H9 (cell line): ENCODE measurements at regions not wholly inside any gene's neighbourhood (a gene's known extent, or its start where the extent isn't known, plus 50 kb on each side); places are given as distances from the start of the nearest gene placed in this dataset.

Source experiments
- DNase-seq: peaks from one replicate; pipeline ENCODE4 v3.0.0-alpha.2; 2017
- H2AFZ ChIP-seq: one replicate; pipeline ENCODE4 v1.6.1; 2013; ENCODE audit warnings: mild to moderate bottlenecking, low read length, control low read depth, moderate library complexity
- H2AK5ac ChIP-seq: 2 replicates; pipeline ENCODE4 v1.6.1; 2013; ENCODE audit warnings: low read length, control low read depth, mixed read lengths; ENCODE audit not compliant: insufficient read length
- H2BK120ac ChIP-seq: one replicate; pipeline ENCODE4 v1.6.1; 2013; ENCODE audit warnings: low read depth, mild to moderate bottlenecking, low read length, control low read depth, inconsistent platforms; ENCODE audit not compliant: poor library complexity, severe bottlenecking
- H2BK12ac ChIP-seq: 2 replicates; pipeline ENCODE4 v1.6.1; 2013; ENCODE audit warnings: low read length, control low read depth, mixed read lengths, low read depth; ENCODE audit not compliant: insufficient read length
- H2BK15ac ChIP-seq: 2 replicates; pipeline ENCODE4 v1.6.1; 2013; ENCODE audit warnings: low read depth, low read length, control low read depth
- H2BK20ac ChIP-seq: one replicate; pipeline ENCODE4 v1.6.1; 2013; ENCODE audit warnings: low read depth, mild to moderate bottlenecking, low read length, control low read depth, inconsistent platforms; ENCODE audit not compliant: poor library complexity, severe bottlenecking
- H2BK5ac ChIP-seq: 2 replicates; pipeline ENCODE4 v1.6.1; 2013; ENCODE audit warnings: low read length, control low read depth, mixed read lengths; ENCODE audit not compliant: insufficient read length
- H3K14ac ChIP-seq: 2 replicates; pipeline ENCODE4 v1.6.1; 2013; ENCODE audit warnings: low read length, control low read depth; ENCODE audit not compliant: insufficient read depth
- H3K18ac ChIP-seq: 2 replicates; pipeline ENCODE4 v1.6.1; 2013; ENCODE audit warnings: low read depth, mild to moderate bottlenecking, mixed read lengths, low read length, control low read depth; ENCODE audit not compliant: insufficient read length
- H3K23ac ChIP-seq: 2 replicates; pipeline ENCODE4 v1.6.1; 2013; ENCODE audit warnings: low read length, control low read depth, mixed read lengths, low read depth; ENCODE audit not compliant: insufficient read length
- H3K23me2 ChIP-seq: 2 replicates; pipeline ENCODE4 v1.6.1; 2013; ENCODE audit warnings: low read depth, mild to moderate bottlenecking, mixed read lengths, low read length, control low read depth; ENCODE audit not compliant: insufficient read length, poor library complexity, severe bottlenecking
- H3K27ac ChIP-seq: 2 replicates; pipeline ENCODE4 v1.5.1; 2013; ENCODE audit warnings: low read length, control low read depth, mixed read lengths, low read depth; ENCODE audit not compliant: insufficient read length
- H3K27me3 ChIP-seq: 2 replicates; pipeline ENCODE4 v1.6.1; 2013; ENCODE audit warnings: low read length, control low read depth, inconsistent platforms; ENCODE audit not compliant: insufficient read depth
- H3K4ac ChIP-seq: 2 replicates; pipeline ENCODE4 v1.6.1; 2013; ENCODE audit warnings: low read depth, mild to moderate bottlenecking, control low read depth, inconsistent platforms, low read length, moderate library complexity
- H3K4me1 ChIP-seq: 2 replicates; pipeline ENCODE4 v1.6.1; 2013; ENCODE audit warnings: low read length, control low read depth, inconsistent platforms; ENCODE audit not compliant: insufficient read depth
- H3K4me2 ChIP-seq: 2 replicates; pipeline ENCODE4 v1.6.1; 2013; ENCODE audit warnings: low read length, control low read depth, mixed read lengths; ENCODE audit not compliant: insufficient read length, insufficient read depth
- H3K56ac ChIP-seq: 2 replicates; pipeline ENCODE4 v1.6.1; 2013; ENCODE audit warnings: low read depth, mild to moderate bottlenecking, mixed read lengths, low read length, control low read depth; ENCODE audit not compliant: insufficient read length
- H3K79me1 ChIP-seq: 2 replicates; pipeline ENCODE4 v1.6.1; 2013; ENCODE audit warnings: low read depth, mild to moderate bottlenecking, moderate library complexity, low read length, control low read depth, inconsistent platforms; ENCODE audit not compliant: insufficient read depth, poor library complexity, severe bottlenecking
- H3K79me2 ChIP-seq: 2 replicates; pipeline ENCODE4 v1.6.1; 2013; ENCODE audit warnings: low read length, control low read depth, inconsistent platforms; ENCODE audit not compliant: insufficient read depth
- H3K9ac ChIP-seq: 2 replicates; pipeline ENCODE4 v1.6.1; 2013; ENCODE audit warnings: low read length, control low read depth, mixed read lengths; ENCODE audit not compliant: insufficient read length; ENCODE audit errors: extremely low read depth
- H3K9me3 ChIP-seq: one replicate; pipeline ENCODE4 v1.6.1; 2013; ENCODE audit warnings: low read depth, low read length, inconsistent platforms; ENCODE audit not compliant: control insufficient read depth
- H3T11ph ChIP-seq: one replicate; pipeline ENCODE4 v1.6.1; 2013; ENCODE audit warnings: mild to moderate bottlenecking, low read length, control low read depth, inconsistent platforms
- H4K20me1 ChIP-seq: one replicate; pipeline ENCODE4 v1.6.1; 2013; ENCODE audit not compliant: control insufficient read depth, insufficient read length, insufficient read depth
- H4K5ac ChIP-seq: 2 replicates; pipeline ENCODE4 v1.6.1; 2013; ENCODE audit warnings: low read depth, mild to moderate bottlenecking, mixed read lengths, low read length, control low read depth; ENCODE audit not compliant: insufficient read length
- H4K8ac ChIP-seq: replicated peaks from 2 replicates; pipeline ENCODE4 v1.6.1; 2013; ENCODE audit warnings: low read length, control low read depth, mixed read lengths, low read depth; ENCODE audit not compliant: insufficient read length
- H4K91ac ChIP-seq: 2 replicates; pipeline ENCODE4 v1.6.1; 2013; ENCODE audit warnings: low read depth, mild to moderate bottlenecking, moderate library complexity, mixed read lengths, low read length, control low read depth; ENCODE audit not compliant: insufficient read length
- H3K27ac Mint-ChIP-seq, 3 experiments: 2 replicates in 2 of 3; 3 replicates in 1 of 3; pipeline ENCODE4 v1.8.0; 2020 to 2021; ENCODE audit warnings: mixed read lengths in 3 of 3, mild to moderate bottlenecking in 1 of 3, moderate library complexity in 1 of 3
- H3K27me3 Mint-ChIP-seq: 2 replicates; pipeline ENCODE4 v1.8.0; 2021; ENCODE audit warnings: low read depth, mild to moderate bottlenecking, moderate library complexity, mixed read lengths
- H3K36me3 Mint-ChIP-seq, 3 experiments: 2 replicates in 2 of 3; 3 replicates in 1 of 3; pipeline ENCODE4 v1.8.0; 2020 to 2021; ENCODE audit warnings: low read depth in 3 of 3, mixed read lengths in 3 of 3; ENCODE audit not compliant: insufficient read depth in 1 of 3
- H3K4me1 Mint-ChIP-seq, 2 experiments: 2 replicates each; pipeline ENCODE4 v1.8.0; 2020; ENCODE audit warnings: mixed read lengths in 2 of 2
- H3K4me3 Mint-ChIP-seq, 2 experiments: 2 replicates in 1 of 2; 3 replicates in 1 of 2; pipeline ENCODE4 v1.8.0; 2020 to 2021; ENCODE audit warnings: mild to moderate bottlenecking in 2 of 2, mixed read lengths in 2 of 2, moderate library complexity in 1 of 2
- H3K9me3 Mint-ChIP-seq, 2 experiments: 2 replicates in 1 of 2; 3 replicates in 1 of 2; pipeline ENCODE4 v1.8.0; 2020; ENCODE audit warnings: mild to moderate bottlenecking in 2 of 2, mixed read lengths in 2 of 2, moderate library complexity in 1 of 2
- WGBS: extraction: QIAGEN DNeasy Blood & Tissue Kit; methylation state at CpG from one replicate; pipeline ENCODE4 v1.1.7; 2013; ENCODE audit warnings: missing lambda C conversion rate, low lambda C conversion rate, mixed read lengths; ENCODE audit not compliant: insufficient read length; ENCODE audit errors: extremely low coverage; 5-methylcytosine and 5-hydroxymethylcytosine counted together
- TF ChIP-seq, protein P1 (sequence below): fragments of 200-600 bp; sonication (generic); conservative IDR thresholded peaks from 3 replicates; pipeline ENCODE4 v1.8.0; 2021; ENCODE audit warnings: antibody characterized with exemption, mild to moderate bottlenecking

DNA sequence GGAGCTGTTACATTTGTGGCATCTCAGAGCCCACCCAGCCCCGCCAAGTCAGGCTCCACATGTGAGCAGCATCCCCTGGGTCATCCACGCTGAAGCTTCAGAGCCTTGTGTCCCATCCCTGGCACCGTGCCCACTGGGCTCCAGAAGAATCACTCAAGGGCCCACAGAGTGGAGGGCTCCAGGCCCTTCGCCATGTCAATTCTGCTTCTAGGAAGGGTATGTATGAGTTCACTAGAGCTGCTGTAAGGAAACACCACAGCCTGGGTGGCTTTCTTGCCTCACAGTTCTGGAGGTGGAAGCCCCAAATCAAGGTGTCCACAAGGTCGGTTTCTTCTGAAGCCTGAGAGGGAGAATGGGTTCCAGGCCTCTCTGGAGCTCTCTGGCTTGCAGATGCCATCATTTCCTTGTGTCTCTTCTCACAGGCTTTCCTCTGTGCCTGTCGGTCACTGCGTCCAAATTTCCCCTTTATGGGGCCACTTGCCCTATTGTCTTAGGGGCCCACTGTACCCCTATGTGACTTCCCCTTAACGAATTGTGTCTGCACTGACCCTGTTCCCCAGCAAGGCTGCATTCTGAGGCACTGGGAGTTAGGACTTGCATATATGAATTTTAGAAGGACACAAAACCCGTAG is 1476.0 kb downstream of the TBC1D22A start:
- no peak overlapping the region for H2BK15ac ChIP-seq
- no peak overlapping the region for H2BK5ac ChIP-seq
- H3K4me2 ChIP-seq: no peak overlapping the region

More for the DNA sequence above, 1476.0 kb downstream of the TBC1D22A start:
- Histone ChIP-seq H4K91ac (no peak overlapping the region), H2AK5ac (no peak overlapping the region), H3K18ac (no peak overlapping the region), H3K14ac (no peak overlapping the region), H3K27me3 (no peaks in the 10 kb centered on the region), H2BK120ac (no peak overlapping the region), H3K4me1 (no peaks in the 10 kb centered on the region; the same call in 1 of the 2 replicates), H3K79me2 (no peaks in the 10 kb centered on the region), H3K23me2 (no peaks in the 10 kb centered on the region), H3K4ac (no peak overlapping the region), H3T11ph (no peak overlapping the region), H3K79me1 (no peaks in the 10 kb centered on the region), H3K9ac (no peak overlapping the region), H4K5ac (no peak overlapping the region), H3K27ac (no peak overlapping the region), H3K56ac (no peak overlapping the region), H2BK20ac (no peak overlapping the region), H3K23ac (no peak overlapping the region), H3K9me3 (no peaks in the 10 kb centered on the region), H4K8ac (no peak overlapping the region), H2AFZ (no peak overlapping the region), H4K20me1 (no peaks in the 10 kb centered on the region), H2BK12ac (no peak overlapping the region)
- WGBS: no CpG with 5 or more reads among the region's 9 CpGs
- DNase-seq: no peak
- TF ChIP-seq, protein P1, sequence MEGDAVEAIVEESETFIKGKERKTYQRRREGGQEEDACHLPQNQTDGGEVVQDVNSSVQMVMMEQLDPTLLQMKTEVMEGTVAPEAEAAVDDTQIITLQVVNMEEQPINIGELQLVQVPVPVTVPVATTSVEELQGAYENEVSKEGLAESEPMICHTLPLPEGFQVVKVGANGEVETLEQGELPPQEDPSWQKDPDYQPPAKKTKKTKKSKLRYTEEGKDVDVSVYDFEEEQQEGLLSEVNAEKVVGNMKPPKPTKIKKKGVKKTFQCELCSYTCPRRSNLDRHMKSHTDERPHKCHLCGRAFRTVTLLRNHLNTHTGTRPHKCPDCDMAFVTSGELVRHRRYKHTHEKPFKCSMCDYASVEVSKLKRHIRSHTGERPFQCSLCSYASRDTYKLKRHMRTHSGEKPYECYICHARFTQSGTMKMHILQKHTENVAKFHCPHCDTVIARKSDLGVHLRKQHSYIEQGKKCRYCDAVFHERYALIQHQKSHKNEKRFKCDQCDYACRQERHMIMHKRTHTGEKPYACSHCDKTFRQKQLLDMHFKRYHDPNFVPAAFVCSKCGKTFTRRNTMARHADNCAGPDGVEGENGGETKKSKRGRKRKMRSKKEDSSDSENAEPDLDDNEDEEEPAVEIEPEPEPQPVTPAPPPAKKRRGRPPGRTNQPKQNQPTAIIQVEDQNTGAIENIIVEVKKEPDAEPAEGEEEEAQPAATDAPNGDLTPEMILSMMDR: no peak
- H3K4me3 Mint-ChIP-seq: no peak overlapping the region
- H3K9me3 Mint-ChIP-seq: peaks cover 5 to 6% of the 10 kb centered on the region in 2 experiments; a peak in 4 of 5 replicates
- H3K27me3 Mint-ChIP-seq: peaks cover 44% of the 10 kb centered on the region
- no peak overlapping the region; a peak in 1 of 7 replicates for H3K27ac Mint-ChIP-seq
- H3K36me3 Mint-ChIP-seq: peaks cover 0 to 6% (median 0%) of the 10 kb centered on the region in 3 experiments; a peak in 3 of 7 replicates
- peaks cover 22% of the 10 kb centered on the region in 2 experiments for H3K4me1 Mint-ChIP-seq
